Mesenchymal stem cell (in vitro differentiated cells and primary cell): ENCODE measurements at regions not wholly inside any gene's neighbourhood (a gene's known extent, or its start where the extent isn't known, plus 50 kb on each side); places are given as distances from the start of the nearest gene placed in this dataset.

ENCODE experiments used
- DNase-seq: peaks from one replicate; pipeline ENCODE4 v3.0.0-alpha.2; 2013
- H2AFZ ChIP-seq: one replicate; pipeline ENCODE4 v1.6.1; 2013; ENCODE audit warnings: low read depth, mild to moderate bottlenecking, control low read depth, inconsistent platforms, low read length, moderate library complexity
- H2AK5ac ChIP-seq: 2 replicates; pipeline ENCODE4 v1.6.1; 2013; ENCODE audit warnings: low read length, moderate library complexity, mild to moderate bottlenecking, inconsistent platforms; ENCODE audit not compliant: severe bottlenecking
- H2BK120ac ChIP-seq: one replicate; pipeline ENCODE4 v1.6.1; 2013; ENCODE audit warnings: low read depth, mild to moderate bottlenecking, inconsistent platforms, low read length, moderate library complexity
- H2BK12ac ChIP-seq, 2 experiments: one replicate each; pipeline ENCODE4 v1.6.1; 2013; ENCODE audit warnings: inconsistent platforms in 2 of 2, low read length in 2 of 2, mild to moderate bottlenecking in 2 of 2, moderate library complexity in 2 of 2, control low read depth in 1 of 2
- H2BK15ac ChIP-seq: one replicate; pipeline ENCODE4 v1.6.1; 2013; ENCODE audit warnings: mild to moderate bottlenecking, low read depth, inconsistent platforms; ENCODE audit not compliant: poor library complexity, severe bottlenecking
- H2BK5ac ChIP-seq: 2 replicates; pipeline ENCODE4 v1.6.1; 2013; ENCODE audit warnings: low read depth, mild to moderate bottlenecking, low read length, control low read depth, inconsistent platforms; ENCODE audit not compliant: poor library complexity, severe bottlenecking
- H3K14ac ChIP-seq, 2 experiments: one replicate each; pipeline ENCODE4 v1.6.1; 2013; ENCODE audit warnings: inconsistent platforms in 2 of 2, low read length in 2 of 2, control low read depth in 1 of 2, mild to moderate bottlenecking in 1 of 2, moderate library complexity in 1 of 2
- H3K18ac ChIP-seq, 2 experiments: one replicate each; pipeline ENCODE4 v1.6.1; 2013; ENCODE audit warnings: inconsistent platforms in 2 of 2, low read length in 2 of 2, control low read depth in 1 of 2, low read depth in 1 of 2, mild to moderate bottlenecking in 1 of 2
- H3K23ac ChIP-seq, 2 experiments: one replicate each; pipeline ENCODE4 v1.6.1; 2013; ENCODE audit warnings: inconsistent platforms in 2 of 2, low read length in 2 of 2, mild to moderate bottlenecking in 2 of 2, moderate library complexity in 2 of 2, control low read depth in 1 of 2
- H3K27ac ChIP-seq: 2 replicates; pipeline ENCODE4 v1.5.1; 2013; ENCODE audit warnings: mild to moderate bottlenecking, moderate library complexity, low read length, control low read depth, inconsistent platforms; ENCODE audit not compliant: poor library complexity, severe bottlenecking
- H3K27me3 ChIP-seq, 2 experiments: 2 replicates each; pipeline versions ENCODE4 v1.6.1 to v1.7.0; 2013; ENCODE audit warnings: low read length in 2 of 2, mild to moderate bottlenecking in 2 of 2, moderate library complexity in 2 of 2, control low read depth in 1 of 2, inconsistent platforms in 1 of 2; ENCODE audit not compliant: control insufficient read depth in 1 of 2, insufficient read depth in 1 of 2
- H3K36me3 ChIP-seq, 2 experiments: 2 replicates each; pipeline versions ENCODE4 v1.6.1 to v1.7.0; 2013; ENCODE audit warnings: low read length in 2 of 2, control low read depth in 1 of 2, inconsistent platforms in 1 of 2, low read depth in 1 of 2, mild to moderate bottlenecking in 1 of 2; ENCODE audit not compliant: insufficient read depth in 2 of 2, control insufficient read depth in 1 of 2
- H3K4ac ChIP-seq, 2 experiments: one replicate each; pipeline ENCODE4 v1.6.1; 2013; ENCODE audit warnings: inconsistent platforms in 2 of 2, low read length in 2 of 2, mild to moderate bottlenecking in 2 of 2, moderate library complexity in 2 of 2, control low read depth in 1 of 2, low read depth in 1 of 2
- H3K4me1 ChIP-seq: 2 replicates; pipeline ENCODE4 v1.6.1; 2013; ENCODE audit warnings: low read depth, low read length, control low read depth; ENCODE audit not compliant: control insufficient read depth, insufficient read depth
- H3K4me2 ChIP-seq: 2 replicates; pipeline ENCODE4 v1.6.1; 2013; ENCODE audit warnings: low read length, mild to moderate bottlenecking, inconsistent platforms; ENCODE audit not compliant: poor library complexity, severe bottlenecking
- H3K4me3 ChIP-seq, 2 experiments: 2 replicates each; pipeline versions ENCODE4 v1.5.1 to v1.7.0; 2013; ENCODE audit warnings: low read length in 2 of 2, mild to moderate bottlenecking in 2 of 2, control low read depth in 1 of 2, low read depth in 1 of 2; ENCODE audit not compliant: insufficient read depth in 1 of 2
- H3K79me1 ChIP-seq: replicated peaks from 2 replicates; pipeline ENCODE4 v1.6.1; 2013; ENCODE audit warnings: mild to moderate bottlenecking, control low read depth, low read length, inconsistent platforms; ENCODE audit not compliant: poor library complexity, severe bottlenecking
- H3K9ac ChIP-seq: 2 replicates; pipeline ENCODE4 v1.7.0; 2013; ENCODE audit warnings: mild to moderate bottlenecking, low read length, moderate library complexity
- H3K9me3 ChIP-seq: 2 replicates; pipeline ENCODE4 v1.7.0; 2013; ENCODE audit warnings: mild to moderate bottlenecking, low read length; ENCODE audit not compliant: control insufficient read depth
- H4K8ac ChIP-seq: one replicate; pipeline ENCODE4 v1.6.1; 2013; ENCODE audit warnings: inconsistent platforms, mild to moderate bottlenecking, low read length, moderate library complexity
- H4K91ac ChIP-seq: one replicate; pipeline ENCODE4 v1.6.1; 2013; ENCODE audit warnings: mild to moderate bottlenecking, low read length, inconsistent platforms
- WGBS: methylation state at CpG from one replicate; pipeline ENCODE4 v1.1.7; 2013; ENCODE audit warnings: mixed read lengths; 5-methylcytosine and 5-hydroxymethylcytosine counted together

DNA sequence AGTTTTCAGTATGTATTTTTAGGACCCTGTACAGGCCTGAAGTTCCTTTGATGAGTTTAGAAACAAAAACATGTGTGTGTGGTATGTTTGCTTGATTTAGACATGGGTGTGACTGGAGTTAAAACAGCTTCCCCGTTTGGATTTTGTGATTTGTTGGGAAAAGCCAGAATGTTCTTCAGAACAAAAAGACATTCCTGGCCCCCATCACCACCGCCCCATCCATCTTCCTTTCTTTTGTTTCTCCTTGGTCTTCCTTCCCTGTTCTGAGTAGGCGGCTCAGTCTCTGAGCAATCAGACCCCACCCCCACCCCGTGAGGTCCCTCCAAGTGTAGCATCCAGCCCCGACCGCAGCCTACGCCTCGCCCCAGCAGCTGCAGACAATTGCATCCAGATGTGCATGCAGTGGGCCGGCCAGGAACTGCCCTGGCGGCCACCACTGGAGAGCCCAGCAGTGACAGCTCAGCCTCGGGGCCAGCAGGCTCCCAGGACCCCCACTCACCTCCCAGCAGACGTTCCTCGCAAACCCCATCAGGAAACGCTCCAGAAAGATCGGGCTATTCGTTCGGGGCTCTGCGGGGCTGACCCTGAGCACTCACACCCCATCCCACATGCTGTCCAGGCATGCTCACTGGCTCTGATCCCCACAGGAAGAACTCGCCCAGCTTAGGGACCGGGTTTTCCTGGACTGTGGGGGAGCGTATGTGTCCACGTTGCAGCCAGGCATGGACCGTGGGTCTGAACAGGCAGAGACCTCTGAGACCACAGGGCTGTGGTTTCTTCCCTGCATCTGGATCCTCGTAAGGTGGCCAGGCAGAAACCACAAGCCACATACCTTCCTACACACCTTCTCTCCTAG is 99.8 kb upstream of the CDH5 start:
- H3K79me1 ChIP-seq: no peaks in the 10 kb centered on the region
- peak overlapping the region in 1 of 2 experiments; percentile 3 for H2BK12ac ChIP-seq
- H2AFZ ChIP-seq: no peak overlapping the region
- no peak overlapping the region for H2BK5ac ChIP-seq
- peaks cover 16% of the 10 kb centered on the region for H3K4me1 ChIP-seq
- H3K4ac ChIP-seq: peak overlapping the region in 1 of 2 experiments; percentile 65
- peak; percentile 69 for DNase-seq
- 38% methylated on average over 23 of the region's 24 CpGs for WGBS
- H4K8ac ChIP-seq: no peak overlapping the region
- H3K23ac ChIP-seq: no peak overlapping the region
- peak overlapping the region; percentile 79 for H3K9ac ChIP-seq
- no peak overlapping the region for H2BK120ac ChIP-seq
- H3K18ac ChIP-seq: peak overlapping the region; percentile 5 to 38
- peak overlapping the region; percentile 50 for H3K4me2 ChIP-seq
- H3K27ac ChIP-seq: no peak overlapping the region
- H4K91ac ChIP-seq: peak overlapping the region; percentile 72
- H3K9me3 ChIP-seq: no peaks in the 10 kb centered on the region
- H3K14ac ChIP-seq: no peak overlapping the region
- peak overlapping the region in 1 of 2 experiments; percentile 28 for H3K4me3 ChIP-seq
- no peak overlapping the region for H2AK5ac ChIP-seq
- no peak overlapping the region for H2BK15ac ChIP-seq
- H3K36me3 ChIP-seq: no peaks in the 10 kb centered on the region
- peaks cover 0 to 12% of the 10 kb centered on the region in 2 experiments for H3K27me3 ChIP-seq

- Histone ChIP-seq H3K36me3 (no peaks in the 10 kb centered on the region), H3K14ac (no peak overlapping the region), H3K23ac (no peak overlapping the region), H2BK15ac (no peak overlapping the region), H2BK5ac (no peak overlapping the region), H2BK12ac (peak overlapping the region in 1 of 2 experiments; percentile 62), H4K91ac (no peak overlapping the region), H2AFZ (no peak overlapping the region), H3K18ac (no peak overlapping the region), H4K8ac (no peak overlapping the region), H3K4ac (no peak overlapping the region), H3K4me1 (peaks cover 16% of the 10 kb centered on the region), H3K9me3 (no peaks in the 10 kb centered on the region), H2BK120ac (no peak overlapping the region), H2AK5ac (no peak overlapping the region), H3K27ac (no peak overlapping the region), H3K79me1 (no peaks in the 10 kb centered on the region), H3K27me3 (peaks cover 0 to 7% of the 10 kb centered on the region in 2 experiments), H3K4me2 (no peak overlapping the region), H3K9ac (peak overlapping the region; percentile 79), H3K4me3 (no peak overlapping the region)
- WGBS: 94% methylated on average over 11 of the region's 13 CpGs
- DNase-seq: no peak
These were observed 100.8 kb upstream of the CDH5 start for GRCh38 chr16:66265556-66266141.

- Histone ChIP-seq H3K36me3 (no peaks in the 10 kb centered on the region), H2BK12ac (peak overlapping the region; percentile 23 to 55), H3K23ac (no peak overlapping the region), H2BK15ac (no peak overlapping the region), H2AK5ac (no peak overlapping the region), H3K27me3 (peaks cover 0 to 6% of the 10 kb centered on the region in 2 experiments), H3K27ac (no peak overlapping the region), H3K4me2 (no peak overlapping the region), H3K9ac (no peak overlapping the region), H3K4me1 (peaks cover 11% of the 10 kb centered on the region), H2BK120ac (no peak overlapping the region), H3K18ac (peak overlapping the region in 1 of 2 experiments; percentile 54), H3K79me1 (no peaks in the 10 kb centered on the region), H3K4ac (no peak overlapping the region), H3K9me3 (no peaks in the 10 kb centered on the region), H3K4me3 (no peak overlapping the region), H2BK5ac (no peak overlapping the region), H4K8ac (no peak overlapping the region), H4K91ac (no peak overlapping the region), H2AFZ (no peak overlapping the region), H3K14ac (no peak overlapping the region)
- no peak for DNase-seq
- WGBS: 67% methylated on average over 3 of the region's 3 CpGs
These were observed 101.5 kb upstream of the CDH5 start for GRCh38 chr16:66265048-66265415.

GRCh38 chr16:66264311-66265047 is 102.0 kb upstream of the CDH5 start:
- Histone ChIP-seq H3K27me3 (peaks cover 0 to 6% of the 10 kb centered on the region in 2 experiments), H3K18ac (peak overlapping the region; percentile 16 to 54), H2AFZ (no peak overlapping the region), H3K9ac (no peak overlapping the region), H2BK12ac (peak overlapping the region; percentile 59 to 76), H2BK5ac (no peak overlapping the region), H3K27ac (no peak overlapping the region), H3K23ac (peak overlapping the region in 1 of 2 experiments; percentile 54), H2BK15ac (no peak overlapping the region), H3K4me1 (peaks cover 11% of the 10 kb centered on the region), H2BK120ac (no peak overlapping the region), H2AK5ac (no peak overlapping the region), H3K14ac (no peak overlapping the region), H4K91ac (no peak overlapping the region), H3K79me1 (no peaks in the 10 kb centered on the region), H3K4me2 (no peak overlapping the region), H3K36me3 (no peaks in the 10 kb centered on the region), H4K8ac (peak overlapping the region; percentile 56), H3K4me3 (no peak overlapping the region), H3K4ac (peak overlapping the region in 1 of 2 experiments; percentile 4), H3K9me3 (no peaks in the 10 kb centered on the region)
- no peak for DNase-seq
- WGBS: 80% methylated on average over 17 of the region's 17 CpGs
